Endothelial cell of umbilical vein (primary cell): ENCODE measurements at regions not wholly inside any gene's neighbourhood (a gene's known extent, or its start where the extent isn't known, plus 50 kb on each side); places are given as distances from the start of the nearest gene placed in this dataset.

Source experiments
- BruUV-seq: library from RNA; stranded (reverse); fragments of 400-500 nt; replicated peaks from 2 replicates; lab custom pipeline; 2021; lab: Mats Ljungman, UMichigan
- CTCF ChIA-PET: fragments of 300-600, 350-600 bp; sonication (Branson Sonifier 250); formaldehyde crosslinking; loops from one replicate; lab custom pipeline; 2021; ENCODE audit warnings: antibody characterized with exemption, inconsistent platforms; lab: Charles Lee
- POLR2A ChIA-PET: fragments of 300-600, 350-600 bp; sonication (Branson Sonifier 250); formaldehyde crosslinking; loops from one replicate; lab custom pipeline; 2021; ENCODE audit warnings: antibody characterized with exemption, inconsistent platforms; lab: Charles Lee
- DNase-seq: peaks from one replicate; pipeline ENCODE4 v3.0.0-alpha.2; 2011; ENCODE audit warnings: low read depth, low spot score
- FAIRE-seq: peaks from 2 replicates; lab custom pipeline; 2011; peaks lifted over from hg19 to GRCh38; lab: Jason Lieb, UNC
- H2AFZ ChIP-seq: 2 replicates; pipeline ENCODE4 v1.6.0; 2012; ENCODE audit warnings: low read depth, low read length, control low read depth, inconsistent platforms
- H3K27ac ChIP-seq: 2 replicates; pipeline ENCODE4 v1.5.1; 2011; ENCODE audit warnings: low read depth, mild to moderate bottlenecking, control low read depth, low read length, moderate library complexity; ENCODE audit not compliant: insufficient read depth
- H3K27me3 ChIP-seq, 2 experiments: 2 replicates each; pipeline versions ENCODE4 v1.6.0 to v1.6.1; 2011; ENCODE audit warnings: low read length in 2 of 2, mixed read lengths in 1 of 2; ENCODE audit not compliant: control insufficient read depth in 2 of 2, insufficient read depth in 2 of 2
- H3K36me3 ChIP-seq, 2 experiments: 2 replicates in 1 of 2; 3 replicates in 1 of 2; pipeline ENCODE4 v1.5.1; 2011; ENCODE audit warnings: low read length in 2 of 2, mild to moderate bottlenecking in 1 of 2, moderate library complexity in 1 of 2; ENCODE audit not compliant: control insufficient read depth in 2 of 2, insufficient read depth in 2 of 2; ENCODE audit errors: extremely low read depth in 1 of 2
- H3K4me1 ChIP-seq: 3 replicates; pipeline ENCODE4 v1.5.1; 2011; ENCODE audit warnings: mild to moderate bottlenecking, low read length; ENCODE audit not compliant: control insufficient read depth, insufficient read depth; ENCODE audit errors: extremely low read depth
- H3K4me2 ChIP-seq: 2 replicates; pipeline ENCODE4 v1.6.1; 2011; ENCODE audit warnings: low read length, control low read depth, mixed read lengths; ENCODE audit not compliant: insufficient read depth
- H3K4me3 ChIP-seq, 3 experiments: fragments of 200-600 bp in 1 of 3; sonication (generic), shearing (Covaris generic) in 1 of 3; replicated peaks in 1 of 3; 2 replicates each; pipeline ENCODE4 v1.5.1; 2011 to 2016; ENCODE audit warnings: control low read depth in 3 of 3, low read length in 3 of 3, mild to moderate bottlenecking in 2 of 3, inconsistent platforms in 1 of 3, low read depth in 1 of 3, moderate library complexity in 1 of 3; ENCODE audit not compliant: insufficient read depth in 1 of 3
- H3K79me2 ChIP-seq: 2 replicates; pipeline ENCODE4 v1.6.0; 2012; ENCODE audit warnings: low read length, inconsistent platforms; ENCODE audit not compliant: control insufficient read depth, insufficient read depth
- H3K9ac ChIP-seq: replicated peaks from 2 replicates; pipeline ENCODE3; 2011; ENCODE audit warnings: low read length, control low read depth; ENCODE audit not compliant: insufficient read depth; ENCODE audit errors: extremely low read depth
- H3K9me1 ChIP-seq: replicated peaks from 3 replicates; pipeline ENCODE4 v1.6.0; 2011; ENCODE audit warnings: mild to moderate bottlenecking, low read length; ENCODE audit not compliant: control insufficient read depth, insufficient read depth; ENCODE audit errors: extremely low read depth
- H3K9me3 ChIP-seq: replicated peaks from 2 replicates; pipeline ENCODE4 v1.5.1; 2012; ENCODE audit warnings: low read length, inconsistent platforms; ENCODE audit not compliant: control insufficient read depth, insufficient read depth
- H4K20me1 ChIP-seq: replicated peaks from 2 replicates; pipeline ENCODE3; 2011; ENCODE audit warnings: mild to moderate bottlenecking, low read length; ENCODE audit not compliant: control insufficient read depth, insufficient read depth; ENCODE audit errors: extremely low read depth
- EZH2 ChIP-seq: IDR thresholded peaks from 2 replicates; pipeline ENCODE4 v1.6.1; 2012; ENCODE audit warnings: borderline replicate concordance, low read depth, mild to moderate bottlenecking, moderate library complexity, low read length, inconsistent platforms; ENCODE audit not compliant: severe bottlenecking
- FOS ChIP-seq: IDR thresholded peaks from 2 replicates; pipeline ENCODE4 v1.6.1; 2011; ENCODE audit warnings: mild to moderate bottlenecking, low read length, moderate library complexity, borderline replicate concordance; ENCODE audit not compliant: insufficient read depth
- GATA2 ChIP-seq: IDR thresholded peaks from 2 replicates; pipeline ENCODE4 v1.7.0; 2011; ENCODE audit warnings: low read depth, mild to moderate bottlenecking, moderate library complexity, mixed read lengths, low read length; ENCODE audit not compliant: insufficient read length, insufficient read depth
- JUN ChIP-seq: IDR thresholded peaks from 2 replicates; pipeline ENCODE4 v1.6.1; 2011; ENCODE audit warnings: borderline replicate concordance, low read depth; ENCODE audit not compliant: insufficient read length, insufficient read depth
- POLR2A ChIP-seq: IDR thresholded peaks from 2 replicates; pipeline ENCODE4 v1.6.1; 2012; ENCODE audit warnings: low read depth, mild to moderate bottlenecking, control low read depth, low read length
- dilution Hi-C: fragments of 300-500 bp; cut with MboI; formaldehyde crosslinking; loops from one replicate; pipeline ENCODE4 v1.15.0; 2019; ENCODE audit warnings: low sequenced_read_pairs; ENCODE audit not compliant: extremely low pct_ligation_motif_present
- intact Hi-C: fragments of 100-400 bp; cut with micrococcal nuclease; formaldehyde crosslinking; loops from one replicate; pipeline ENCODE4 v1.10.0; 2022

- dilution Hi-C loops = loop anchor here (25.0 kb wide), 1 partner anchor 154 kb away; the partner anchor contains the start of gene GASK1B
These were observed 164.1 kb downstream of the GASK1B start for GRCh38 chr4:158008551-158009218.

GRCh38 chr4:158007566-158007965 is 165.3 kb downstream of the GASK1B start:
- H2AFZ ChIP-seq = no peak overlapping the region
- CTCF ChIA-PET = interaction anchor here (1.1 to 2.4 kb wide), 4 partner anchors 13 to 163 kb away, joined by 3 to 15 read pairs (median 8); no protein-coding TSS in a partner anchor

More at GRCh38 chr4:158008551-158009218, 164.1 kb downstream of the GASK1B start:
- ChIA-PET POLR2A (interaction anchor here (1.0 kb wide), 1 partner anchor 25 kb away, joined by 3 read pairs; no protein-coding TSS in a partner anchor), CTCF (interaction anchor here (0.7 to 2.4 kb wide), 7 partner anchors 9 to 167 kb away, joined by 3 to 15 read pairs (median 3); no protein-coding TSS in a partner anchor)
- Histone ChIP-seq H3K79me2 (no peaks in the 10 kb centered on the region), H3K36me3 (no peaks in the 10 kb centered on the region), H4K20me1 (no peaks in the 10 kb centered on the region), H3K9me1 (no peaks in the 10 kb centered on the region), H3K9me3 (no peaks in the 10 kb centered on the region), H3K9ac (no peak overlapping the region), H3K4me1 (peaks cover 44% of the 10 kb centered on the region), H3K4me2 (peak overlapping the region; percentile 50), H2AFZ (peak overlapping the region; percentile 14), H3K27ac (peak overlapping the region; percentile 32), H3K27me3 (no peaks in the 10 kb centered on the region), H3K4me3 (no peak overlapping the region)
- DNase-seq = peak; percentile 88
- TSS peak; percentile 25 for BruUV-seq
- intact Hi-C loops = no loop called here
- TF ChIP-seq FOS (peak; percentile 10), JUN (no peak)
- peak; percentile 73 for FAIRE-seq

More at GRCh38 chr4:158007566-158007965, 165.3 kb downstream of the GASK1B start:
- BruUV-seq = TSS peak; percentile 41
- dilution Hi-C loops = loop anchor here (25.0 kb wide), 1 partner anchor 155 kb away; the partner anchor contains the start of gene GASK1B
- no peak for DNase-seq
- H3K4me1 ChIP-seq = peaks cover 36% of the 10 kb centered on the region
- TF ChIP-seq GATA2 (no peak), POLR2A (no peak), EZH2 (no peak)
- intact Hi-C loops = loop anchor here (1.0 to 2.0 kb wide), 7 partner anchors 11 to 165 kb away; no protein-coding TSS in a partner anchor
- no peak overlapping the region for H3K4me3 ChIP-seq
- no peaks in the 10 kb centered on the region for H4K20me1 ChIP-seq
- no peaks in the 10 kb centered on the region for H3K36me3 ChIP-seq
- no peak for FAIRE-seq
- peak overlapping the region; percentile 93 for H3K4me2 ChIP-seq
- POLR2A ChIA-PET = no interaction called here
- peak overlapping the region; percentile 73 for H3K9ac ChIP-seq
- peak overlapping the region; percentile 75 for H3K27ac ChIP-seq
- H3K27me3 ChIP-seq = no peaks in the 10 kb centered on the region
- H3K79me2 ChIP-seq = no peaks in the 10 kb centered on the region
- no peaks in the 10 kb centered on the region for H3K9me3 ChIP-seq
- H3K9me1 ChIP-seq = no peaks in the 10 kb centered on the region
